Erythroblast (primary cell): ENCODE measurements at regions not wholly inside any gene's neighbourhood (a gene's known extent, or its start where the extent isn't known, plus 50 kb on each side); places are given as distances from the start of the nearest gene placed in this dataset.

Experiments used
- GATA1 ChIP-seq: IDR thresholded peaks from 2 replicates; pipeline ENCODE4 v1.6.1; 2011; ENCODE audit warnings: low read depth, mild to moderate bottlenecking, control low read depth, low read length, moderate library complexity
- POLR2A ChIP-seq: IDR thresholded peaks from 2 replicates; pipeline ENCODE4 v1.6.1; 2011; ENCODE audit warnings: mild to moderate bottlenecking, low read length

DNA sequence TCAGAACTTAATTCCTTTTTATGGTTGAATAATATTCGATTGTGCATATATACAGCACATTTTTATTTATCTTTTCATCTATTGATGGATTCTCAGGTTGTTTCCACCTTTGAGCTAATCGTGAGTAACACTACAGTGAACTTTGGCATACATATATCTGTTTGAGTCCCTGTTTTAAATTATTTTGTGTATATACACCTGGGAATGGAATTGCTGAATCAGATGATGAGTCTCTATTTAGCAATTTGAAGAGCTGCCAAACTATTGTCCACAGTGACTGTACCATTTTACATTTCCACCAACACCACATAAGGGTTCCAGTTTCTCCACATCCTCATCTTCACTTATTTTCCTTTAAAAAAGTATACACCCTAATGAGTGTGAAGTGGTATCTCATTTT lies 166.2 kb upstream of the FGF13 start:
- TF ChIP-seq POLR2A: no peak
- no peak for TF ChIP-seq GATA1
